ENCODE measurements at regions not wholly inside any gene's neighbourhood (a gene's known extent, or its start where the extent isn't known, plus 50 kb on each side); places are given as distances from the start of the nearest gene placed in this dataset.

- H3K4me1 ChIP-seq (replicated peaks in 1 of 2), result no peaks in the 10 kb centered on the region
- in situ Hi-C loops (cut with MboI; ENCODE audit: low pct_unique_long_range_greater_than_20kb in 2 of 9, low sequenced_read_pairs in 9 of 9, unreplicated experiment in 9 of 9), result no loop called here
- no peak overlapping the region for H3K27ac ChIP-seq
- H3K4me3 ChIP-seq, result no peak overlapping the region
- no peak for ATAC-seq (replicated peaks in 6 of 8)
Measured at GRCh38 chr11:104380358-104380757, 216.4 kb upstream of the PDGFD start.

GRCh38 chr11:104372111-104372510 lies 208.2 kb upstream of the PDGFD start:
- in situ Hi-C loops (cut with MboI; ENCODE audit: low pct_unique_long_range_greater_than_20kb in 2 of 9, low sequenced_read_pairs in 9 of 9, unreplicated experiment in 9 of 9), result no loop called here
- H3K4me1 ChIP-seq (replicated peaks in 1 of 2), result no peaks in the 10 kb centered on the region
- no peak overlapping the region for H3K27ac ChIP-seq
- 0 to 100% (median 78%) methylated on average over 1 to 3 of the region's 3 CpGs; no CpG with 5 or more reads in 4 of the 10 experiments for WGBS, 10 experiments
- no peak overlapping the region for H3K4me3 ChIP-seq
- ATAC-seq (replicated peaks in 6 of 8), result no peak

- WGBS, 10 experiments, result 20 to 100% (median 88%) methylated on average over 1 to 3 of the region's 3 CpGs; no CpG with 5 or more reads in 3 of the 10 experiments
- Histone ChIP-seq H3K4me3 (no peak overlapping the region), H3K27ac (no peak overlapping the region), H3K4me1 (replicated peaks in 1 of 2) (no peaks in the 10 kb centered on the region)
- ATAC-seq (replicated peaks in 6 of 8), result no peak
- in situ Hi-C loops (cut with MboI; ENCODE audit: low pct_unique_long_range_greater_than_20kb in 2 of 9, low sequenced_read_pairs in 9 of 9, unreplicated experiment in 9 of 9), result no loop called here
Measured at GRCh38 chr11:104370478-104370877, 206.5 kb upstream of the PDGFD start.

GRCh38 chr11:104369761-104370160 lies 205.8 kb upstream of the PDGFD start:
- no peak overlapping the region for H3K4me3 ChIP-seq
- in situ Hi-C loops (cut with MboI; ENCODE audit: low pct_unique_long_range_greater_than_20kb in 2 of 9, low sequenced_read_pairs in 9 of 9, unreplicated experiment in 9 of 9), result no loop called here
- WGBS, 10 experiments, result 0 to 88% (median 75%) methylated on average over 1 to 4 of the region's 4 CpGs
- no peak overlapping the region for H3K27ac ChIP-seq
- ATAC-seq (replicated peaks in 6 of 8), result peak in 2 of 8 experiments; percentile 25 to 46
- H3K4me1 ChIP-seq (replicated peaks in 1 of 2), result no peaks in the 10 kb centered on the region

GRCh38 chr11:104366321-104366734 lies 202.4 kb upstream of the PDGFD start:
- no peak overlapping the region for H3K27ac ChIP-seq
- in situ Hi-C loops (cut with MboI; ENCODE audit: low pct_unique_long_range_greater_than_20kb in 2 of 9, low sequenced_read_pairs in 9 of 9, unreplicated experiment in 9 of 9), result no loop called here
- no peaks in the 10 kb centered on the region for H3K4me1 ChIP-seq (replicated peaks in 1 of 2)
- 78 to 100% (median 98%) methylated on average over 2 to 23 of the region's 33 CpGs; no CpG with 5 or more reads in 4 of the 10 experiments for WGBS, 10 experiments
- H3K4me3 ChIP-seq, result no peak overlapping the region
- ATAC-seq (replicated peaks in 6 of 8), result no peak

- in situ Hi-C loops (cut with MboI; ENCODE audit: low pct_unique_long_range_greater_than_20kb in 2 of 9, low sequenced_read_pairs in 9 of 9, unreplicated experiment in 9 of 9), result no loop called here
- Histone ChIP-seq H3K4me1 (replicated peaks in 1 of 2) (no peaks in the 10 kb centered on the region), H3K4me3 (no peak overlapping the region), H3K27ac (no peak overlapping the region)
- 64 to 100% (median 100%) methylated on average over 1 to 6 of the region's 6 CpGs; no CpG with 5 or more reads in 2 of the 10 experiments for WGBS, 10 experiments
- ATAC-seq (replicated peaks in 6 of 8), result no peak
Measured at GRCh38 chr11:104365676-104366075, 201.7 kb upstream of the PDGFD start.

- H3K4me3 ChIP-seq, result no peak overlapping the region
- no peaks in the 10 kb centered on the region for H3K4me1 ChIP-seq (replicated peaks in 1 of 2)
- peak in 2 of 8 experiments; percentile 30 to 33 for ATAC-seq (replicated peaks in 6 of 8)
- H3K27ac ChIP-seq, result no peak overlapping the region
- 0 to 100% (median 71%) methylated on average over 1 of the region's 1 CpG; no CpG with 5 or more reads in 3 of the 10 experiments for WGBS, 10 experiments
- in situ Hi-C loops (cut with MboI; ENCODE audit: low pct_unique_long_range_greater_than_20kb in 2 of 9, low sequenced_read_pairs in 9 of 9, unreplicated experiment in 9 of 9), result no loop called here
Measured at GRCh38 chr11:104361975-104362374, 198.0 kb upstream of the PDGFD start.

GRCh38 chr11:104352036-104352435 lies 188.1 kb upstream of the PDGFD start:
- in situ Hi-C loops (cut with MboI; ENCODE audit: low pct_unique_long_range_greater_than_20kb in 2 of 9, low sequenced_read_pairs in 9 of 9, unreplicated experiment in 9 of 9), result no loop called here
- no peak overlapping the region for H3K27ac ChIP-seq
- H3K4me3 ChIP-seq, result no peak overlapping the region
- WGBS, 10 experiments, result 75 to 100% (median 82%) methylated on average over 1 to 4 of the region's 4 CpGs; no CpG with 5 or more reads in 1 of the 10 experiments
- no peak for ATAC-seq (replicated peaks in 6 of 8)
- H3K4me1 ChIP-seq (replicated peaks in 1 of 2), result no peaks in the 10 kb centered on the region

- Histone ChIP-seq H3K27ac (no peak overlapping the region), H3K4me3 (no peak overlapping the region), H3K4me1 (replicated peaks in 1 of 2) (no peaks in the 10 kb centered on the region)
- ATAC-seq (replicated peaks in 6 of 8), result peak in 2 of 8 experiments; percentile 26 to 32
- in situ Hi-C loops (cut with MboI; ENCODE audit: low pct_unique_long_range_greater_than_20kb in 2 of 9, low sequenced_read_pairs in 9 of 9, unreplicated experiment in 9 of 9), result no loop called here
- 33 to 100% (median 89%) methylated on average over 1 of the region's 1 CpG; no CpG with 5 or more reads in 1 of the 10 experiments for WGBS, 10 experiments
Measured at GRCh38 chr11:104343578-104343977, 179.6 kb upstream of the PDGFD start.

- ATAC-seq (replicated peaks in 6 of 8), result no peak
- in situ Hi-C loops (cut with MboI; ENCODE audit: low pct_unique_long_range_greater_than_20kb in 2 of 9, low sequenced_read_pairs in 9 of 9, unreplicated experiment in 9 of 9), result no loop called here
- H3K4me3 ChIP-seq, result no peak overlapping the region
- 0 to 83% (median 47%) methylated on average over 1 to 2 of the region's 2 CpGs; no CpG with 5 or more reads in 2 of the 10 experiments for WGBS, 10 experiments
- H3K27ac ChIP-seq, result no peak overlapping the region
- H3K4me1 ChIP-seq (replicated peaks in 1 of 2), result peaks cover 0 to 7% of the 10 kb centered on the region in 2 donors
Measured at GRCh38 chr11:104340590-104340989, 176.6 kb upstream of the PDGFD start.

- Histone ChIP-seq H3K4me1 (replicated peaks in 1 of 2) (peaks cover 0 to 7% of the 10 kb centered on the region in 2 donors), H3K27ac (no peak overlapping the region), H3K4me3 (no peak overlapping the region)
- WGBS, 10 experiments, result 60 to 100% (median 95%) methylated on average over 1 to 4 of the region's 10 CpGs; no CpG with 5 or more reads in 1 of the 10 experiments
- in situ Hi-C loops (cut with MboI; ENCODE audit: low pct_unique_long_range_greater_than_20kb in 2 of 9, low sequenced_read_pairs in 9 of 9, unreplicated experiment in 9 of 9), result no loop called here
- ATAC-seq (replicated peaks in 6 of 8), result no peak
Measured at GRCh38 chr11:104339380-104339831, 175.5 kb upstream of the PDGFD start.

GRCh38 chr11:104338186-104338585 lies 174.2 kb upstream of the PDGFD start:
- no peak overlapping the region for H3K4me3 ChIP-seq
- no peak overlapping the region for H3K27ac ChIP-seq
- WGBS, 10 experiments, result 0 to 100% (median 83%) methylated on average over 1 of the region's 1 CpG; no CpG with 5 or more reads in 3 of the 10 experiments
- H3K4me1 ChIP-seq (replicated peaks in 1 of 2), result peaks cover 0 to 7% of the 10 kb centered on the region in 2 donors
- no peak for ATAC-seq (replicated peaks in 6 of 8)
- in situ Hi-C loops (cut with MboI; ENCODE audit: low pct_unique_long_range_greater_than_20kb in 2 of 9, low sequenced_read_pairs in 9 of 9, unreplicated experiment in 9 of 9), result no loop called here

GRCh38 chr11:104337273-104337672 lies 173.3 kb upstream of the PDGFD start:
- WGBS, 10 experiments, result 49 to 100% (median 89%) methylated on average over 1 to 3 of the region's 3 CpGs
- in situ Hi-C loops (cut with MboI; ENCODE audit: low pct_unique_long_range_greater_than_20kb in 2 of 9, low sequenced_read_pairs in 9 of 9, unreplicated experiment in 9 of 9), result no loop called here
- peaks cover 0 to 7% of the 10 kb centered on the region in 2 donors for H3K4me1 ChIP-seq (replicated peaks in 1 of 2)
- H3K27ac ChIP-seq, result no peak overlapping the region
- H3K4me3 ChIP-seq, result no peak overlapping the region
- ATAC-seq (replicated peaks in 6 of 8), result peak in 3 of 8 experiments; percentile 19 to 58 (median 53)

- Histone ChIP-seq H3K27ac (no peak overlapping the region), H3K4me1 (replicated peaks in 1 of 2) (peaks cover 0 to 9% of the 10 kb centered on the region in 2 donors), H3K4me3 (no peak overlapping the region)
- ATAC-seq (replicated peaks in 6 of 8), result peak in 1 of 8 experiments; percentile 32
- WGBS, 10 experiments, result 35 to 100% (median 98%) methylated on average over 1 to 4 of the region's 4 CpGs; no CpG with 5 or more reads in 2 of the 10 experiments
- in situ Hi-C loops (cut with MboI; ENCODE audit: low pct_unique_long_range_greater_than_20kb in 2 of 9, low sequenced_read_pairs in 9 of 9, unreplicated experiment in 9 of 9), result no loop called here
Measured at GRCh38 chr11:104333977-104334376, 170.0 kb upstream of the PDGFD start.

Measured in motor neuron (in vitro differentiated cells).